Hepatocyte (in vitro differentiated cells): ENCODE measurements at regions not wholly inside any gene's neighbourhood (a gene's known extent, or its start where the extent isn't known, plus 50 kb on each side); places are given as distances from the start of the nearest gene placed in this dataset.

Experiments used
- DNase-seq: peaks from one replicate; pipeline ENCODE4 v3.0.0-alpha.2; 2016; ENCODE audit warnings: low spot score
- H2AFZ ChIP-seq: fragments of 200-600 bp; sonication (generic); 2 replicates; pipeline ENCODE4 v1.6.0; 2016; ENCODE audit warnings: antibody characterized with exemption, mild to moderate bottlenecking
- H3K27ac ChIP-seq: fragments of 200-600 bp; sonication (generic); 2 replicates; pipeline ENCODE4 v1.5.1; 2016; ENCODE audit warnings: mild to moderate bottlenecking
- H3K27me3 ChIP-seq: fragments of 200-600 bp; sonication (generic); 2 replicates; pipeline ENCODE4 v1.6.1; 2016
- H3K36me3 ChIP-seq: fragments of 200-600 bp; sonication (generic); replicated peaks from 2 replicates; pipeline ENCODE4 v1.5.1; 2016; ENCODE audit warnings: low read depth; ENCODE audit not compliant: insufficient read depth
- H3K4me1 ChIP-seq: fragments of 200-600 bp; sonication (generic); 2 replicates; pipeline ENCODE4 v1.5.1; 2016; ENCODE audit warnings: mild to moderate bottlenecking, moderate library complexity; ENCODE audit not compliant: insufficient read depth
- H3K4me2 ChIP-seq: fragments of 200-600 bp; sonication (generic); 2 replicates; pipeline ENCODE4 v1.6.0; 2016
- H3K4me3 ChIP-seq: fragments of 200-600 bp; sonication (generic); 2 replicates; pipeline ENCODE4 v1.5.1; 2016; ENCODE audit warnings: mild to moderate bottlenecking
- H3K79me2 ChIP-seq: fragments of 200-600 bp; sonication (generic); 2 replicates; pipeline ENCODE4 v1.6.0; 2017; ENCODE audit warnings: mild to moderate bottlenecking
- H3K9me2 ChIP-seq: fragments of 200-600 bp; sonication (generic); replicated peaks from 2 replicates; pipeline ENCODE4 v1.6.0; 2017; ENCODE audit warnings: mild to moderate bottlenecking; ENCODE audit not compliant: insufficient read depth
- H3K9me3 ChIP-seq: fragments of 200-600 bp; sonication (generic); 2 replicates; pipeline ENCODE4 v1.5.1; 2016; ENCODE audit warnings: low read depth, mild to moderate bottlenecking
- H4K20me1 ChIP-seq: fragments of 200-600 bp; sonication (generic); 2 replicates; pipeline ENCODE4 v1.6.0; 2016; ENCODE audit warnings: mild to moderate bottlenecking; ENCODE audit not compliant: insufficient read depth, poor library complexity, severe bottlenecking
- CTCF ChIP-seq: fragments of 200-600 bp; sonication (generic); IDR thresholded peaks from 2 replicates; pipeline ENCODE4 v1.5.1; 2016; ENCODE audit warnings: antibody characterized with exemption, mild to moderate bottlenecking; ENCODE audit not compliant: poor library complexity
- EZH2 ChIP-seq: fragments of 200-600 bp; sonication (generic); IDR thresholded peaks from 2 replicates; pipeline ENCODE4 v1.6.1; 2016; ENCODE audit warnings: antibody characterized with exemption, mild to moderate bottlenecking, borderline replicate concordance
- EZH2phosphoT487 ChIP-seq: fragments of 200-600 bp; sonication (generic); IDR thresholded peaks from one replicate; pipeline ENCODE4 v1.6.1; 2018; ENCODE audit warnings: antibody characterized with exemption, mild to moderate bottlenecking, low read depth, moderate library complexity; ENCODE audit not compliant: unreplicated experiment, severe bottlenecking
- WGBS: methylation state at CpG from one replicate; pipeline ENCODE4 v1.1.6; 2016; ENCODE audit warnings: low lambda C conversion rate; ENCODE audit errors: missing lambda C conversion rate; 5-methylcytosine and 5-hydroxymethylcytosine counted together

- no peak overlapping the region for H3K27ac ChIP-seq
Observed at GRCh38 chr12:103166949-103167348, 209.5 kb downstream of the ASCL1 start.

GRCh38 chr12:103172447-103173112 lies 215.1 kb downstream of the ASCL1 start:
- no peak overlapping the region for H3K27ac ChIP-seq
- no peaks in the 10 kb centered on the region for H3K9me3 ChIP-seq
- no peaks in the 10 kb centered on the region for H4K20me1 ChIP-seq
- no peak for DNase-seq
- H3K9me2 ChIP-seq, result no peaks in the 10 kb centered on the region
- no peaks in the 10 kb centered on the region for H3K4me1 ChIP-seq
- H3K36me3 ChIP-seq, result no peaks in the 10 kb centered on the region
- 35% methylated on average over 1 of the region's 1 CpG for WGBS
- TF ChIP-seq EZH2 (no peak), CTCF (no peak), EZH2phosphoT487 (no peak)
- H3K79me2 ChIP-seq, result no peaks in the 10 kb centered on the region
- no peak overlapping the region for H2AFZ ChIP-seq
- no peaks in the 10 kb centered on the region for H3K27me3 ChIP-seq
- no peak overlapping the region for H3K4me3 ChIP-seq
- H3K4me2 ChIP-seq, result no peak overlapping the region

More at GRCh38 chr12:103166949-103167348, 209.5 kb downstream of the ASCL1 start:
- Histone ChIP-seq H4K20me1 (no peaks in the 10 kb centered on the region), H3K9me2 (no peaks in the 10 kb centered on the region), H3K4me2 (no peak overlapping the region), H3K36me3 (no peaks in the 10 kb centered on the region), H3K79me2 (no peaks in the 10 kb centered on the region), H3K4me3 (no peak overlapping the region), H3K27me3 (no peaks in the 10 kb centered on the region), H3K4me1 (no peaks in the 10 kb centered on the region), H2AFZ (no peak overlapping the region), H3K9me3 (no peaks in the 10 kb centered on the region)
- TF ChIP-seq EZH2phosphoT487, result no peak
- no peak for TF ChIP-seq EZH2
- TF ChIP-seq CTCF, result no peak
- WGBS, result 94% methylated on average over 3 of the region's 3 CpGs
- peak; percentile 4 for DNase-seq

GRCh38 chr12:103175625-103176024 lies 218.2 kb downstream of the ASCL1 start:
- 84% methylated on average over 3 of the region's 3 CpGs for WGBS
- H2AFZ ChIP-seq, result no peak overlapping the region
- H3K79me2 ChIP-seq, result no peaks in the 10 kb centered on the region
- H3K27ac ChIP-seq, result no peak overlapping the region
- no peaks in the 10 kb centered on the region for H3K36me3 ChIP-seq
- H4K20me1 ChIP-seq, result no peaks in the 10 kb centered on the region
- H3K4me3 ChIP-seq, result no peak overlapping the region
- DNase-seq, result no peak
- H3K27me3 ChIP-seq, result no peaks in the 10 kb centered on the region
- TF ChIP-seq EZH2, result no peak
- no peak for TF ChIP-seq EZH2phosphoT487
- TF ChIP-seq CTCF, result no peak
- no peaks in the 10 kb centered on the region for H3K4me1 ChIP-seq
- H3K4me2 ChIP-seq, result no peak overlapping the region
- H3K9me3 ChIP-seq, result no peaks in the 10 kb centered on the region
- H3K9me2 ChIP-seq, result no peaks in the 10 kb centered on the region
